K562 (cell line): ENCODE measurements at regions not wholly inside any gene's neighbourhood (a gene's known extent, or its start where the extent isn't known, plus 50 kb on each side); places are given as distances from the start of the nearest gene placed in this dataset.

Experiments
- ATAC-seq: fragments of 200-7000 bp; cut with Tn5 transposase; 3 replicates; pipeline ENCODE4 v1.9.1; 2020; ENCODE audit warnings: moderate library complexity
- BruUV-seq: library from RNA; stranded (reverse); fragments of 400-500 nt; replicated peaks from 2 replicates; lab custom pipeline; 2021; lab: Mats Ljungman, UMichigan
- CTCF ChIA-PET: fragments of 300-600 bp; formaldehyde crosslinking; extraction: SDS; loops from one replicate; lab custom pipeline; 2021; ENCODE audit warnings: low intra/inter-chr PET ratio; lab: Yijun Ruan, JAX
- POLR2A ChIA-PET: fragments of 300-600, 350-650 bp; sonication (Branson Sonifier 250); formaldehyde crosslinking; extraction: SDS; loops from one replicate; lab custom pipeline; 2021; ENCODE audit warnings: antibody characterized with exemption, inconsistent platforms; lab: Yijun Ruan, JAX
- DNase-seq, 4 experiments: peaks; one replicate each; pipeline versions ENCODE4 v3.0.0 to v3.0.0-alpha.2; 2011 to 2018; ENCODE audit warnings: low spot score in 3 of 4, mixed read lengths in 3 of 4; ENCODE audit errors: extremely low read depth in 1 of 4
- FAIRE-seq: peaks from 2 replicates; lab custom pipeline; 2011; peaks lifted over from hg19 to GRCh38; lab: Jason Lieb, UNC
- H2AFZ ChIP-seq: 2 replicates; pipeline ENCODE4 v1.6.0; 2011; ENCODE audit warnings: low read depth, low read length, control low read depth, inconsistent platforms
- H3K27ac ChIP-seq: fragments of 200-600 bp; 3 replicates; pipeline ENCODE4 v1.8.0; 2011; ENCODE audit warnings: low read depth, mild to moderate bottlenecking, control low read depth, inconsistent platforms, low read length, moderate library complexity, mixed read lengths; ENCODE audit errors: extremely low read depth
- H3K27me3 ChIP-seq, 2 experiments: fragments of 300-600 bp in 1 of 2; 2 replicates in 1 of 2; 3 replicates in 1 of 2; pipeline versions ENCODE4 v1.6.0 to v1.8.0; 2011; ENCODE audit warnings: inconsistent platforms in 2 of 2, low read length in 2 of 2, mild to moderate bottlenecking in 1 of 2, mixed read lengths in 1 of 2, moderate library complexity in 1 of 2; ENCODE audit not compliant: control insufficient read depth in 2 of 2, insufficient read depth in 2 of 2
- H3K36me3 ChIP-seq: fragments of 300-600 bp; 3 replicates; pipeline ENCODE4 v1.8.0; 2011; ENCODE audit warnings: mild to moderate bottlenecking, low read length, inconsistent platforms; ENCODE audit not compliant: control insufficient read depth, insufficient read depth
- H3K4me1 ChIP-seq, 2 experiments: fragments of 200-600 bp in 1 of 2; replicated peaks in 1 of 2; 2 replicates in 1 of 2; 3 replicates in 1 of 2; pipeline versions ENCODE4 v1.5.1 to v1.8.0; 2011; ENCODE audit warnings: inconsistent platforms in 2 of 2, low read length in 2 of 2, mild to moderate bottlenecking in 1 of 2, mixed read lengths in 1 of 2, moderate library complexity in 1 of 2; ENCODE audit not compliant: control insufficient read depth in 2 of 2, insufficient read depth in 2 of 2
- H3K4me2 ChIP-seq: 2 replicates; pipeline ENCODE4 v1.6.1; 2011; ENCODE audit warnings: low read length, control low read depth, inconsistent platforms, mixed read lengths; ENCODE audit not compliant: insufficient read depth
- H3K4me3 ChIP-seq: fragments of 200-600 bp; sonication (generic), shearing (Covaris generic); 2 replicates; pipeline ENCODE4 v1.5.1; 2016; ENCODE audit warnings: control low read depth, inconsistent platforms
- H3K79me2 ChIP-seq: fragments of 200-600 bp; 3 replicates; pipeline ENCODE4 v1.8.0; 2011; ENCODE audit warnings: low read length, inconsistent platforms; ENCODE audit not compliant: control insufficient read depth, insufficient read depth
- H3K9ac ChIP-seq, 2 experiments: 2 replicates each; pipeline versions ENCODE4 v1.6.0 to v1.6.1; 2011; ENCODE audit warnings: low read depth in 2 of 2, low read length in 2 of 2, control low read depth in 1 of 2, inconsistent platforms in 1 of 2, mild to moderate bottlenecking in 1 of 2, mixed read lengths in 1 of 2; ENCODE audit not compliant: insufficient read depth in 1 of 2
- H3K9me1 ChIP-seq: one replicate; pipeline ENCODE4 v1.6.0; 2011; ENCODE audit warnings: inconsistent platforms, mild to moderate bottlenecking, low read length, moderate library complexity; ENCODE audit not compliant: control insufficient read depth, insufficient read depth
- H3K9me3 ChIP-seq: replicated peaks from 2 replicates; pipeline ENCODE4 v1.5.1; 2011; ENCODE audit warnings: low read depth, low read length, inconsistent platforms; ENCODE audit not compliant: control insufficient read depth, insufficient read depth
- H4K20me1 ChIP-seq: replicated peaks from 2 replicates; pipeline ENCODE4 v1.6.1; 2011; ENCODE audit warnings: low read length, inconsistent platforms, mixed read lengths; ENCODE audit not compliant: control insufficient read depth, insufficient read depth
- FOS ChIP-seq: IDR thresholded peaks from 3 replicates; pipeline ENCODE4 v1.6.1; 2011; ENCODE audit not compliant: insufficient read length; ENCODE audit errors: extremely low read depth
- FOXA3 ChIP-seq, 2 experiments: fragments of 450-650 bp in 1 of 2; sonication (generic) in 1 of 2; formaldehyde crosslinking; IDR thresholded peaks in 1 of 2; conservative IDR thresholded peaks in 1 of 2; 2 replicates each; pipeline versions ENCODE4 v1.4.0 to v1.8.0; 2020 to 2022; ENCODE audit warnings: mild to moderate bottlenecking in 2 of 2, missing genetic modification reagents in 1 of 2
- HDAC8 ChIP-seq: fragments of 450-650 bp; IDR thresholded peaks from 2 replicates; pipeline ENCODE4 v1.6.1; 2016; ENCODE audit warnings: mild to moderate bottlenecking, missing genetic modification characterization, moderate library complexity, missing compliant biosample characterization
- HIVEP1 ChIP-seq: fragments of 250-450 bp; sonication (Bioruptor Pico); IDR thresholded peaks from 2 replicates; pipeline ENCODE4 v1.4.0; 2020; ENCODE audit warnings: mild to moderate bottlenecking
- MAX ChIP-seq: sonication (generic); formaldehyde crosslinking; IDR thresholded peaks from 2 replicates; pipeline ENCODE4 v1.9.0; 2022; ENCODE audit warnings: mild to moderate bottlenecking, missing genetic modification reagents
- SMAD1 ChIP-seq: fragments of 150-350 bp; IDR thresholded peaks from 2 replicates; pipeline ENCODE4 v1.6.1; 2014; ENCODE audit warnings: low read length, low read depth; ENCODE audit not compliant: partially characterized antibody
- SMARCC2 ChIP-seq: fragments of 450-650 bp; IDR thresholded peaks from 2 replicates; pipeline ENCODE4 v1.6.1; 2017; ENCODE audit warnings: antibody characterized with exemption, moderate library complexity, mild to moderate bottlenecking, low read depth
- TAF15 ChIP-seq: fragments of 200-400 bp; formaldehyde crosslinking; IDR thresholded peaks from 2 replicates; pipeline ENCODE4 v1.6.1; 2017; ENCODE audit warnings: mild to moderate bottlenecking, low read depth, low read length, moderate library complexity
- TGIF2 ChIP-seq: sonication (generic); formaldehyde crosslinking; IDR thresholded peaks from 2 replicates; pipeline ENCODE4 v1.8.1; 2022; ENCODE audit warnings: mild to moderate bottlenecking, missing genetic modification reagents, moderate library complexity
- ZNF121 ChIP-seq: sonication (generic); formaldehyde crosslinking; conservative IDR thresholded peaks from 2 replicates; pipeline ENCODE4 v1.8.0; 2022; ENCODE audit warnings: missing genetic modification reagents
- ZNF75A ChIP-seq: fragments of 450-650 bp; formaldehyde crosslinking; IDR thresholded peaks from 2 replicates; pipeline ENCODE4 v1.4.0; 2020; ENCODE audit warnings: mild to moderate bottlenecking
- WGBS: fragments of 100-300 bp; shearing (Covaris generic); methylation state at CpG from one replicate; pipeline ENCODE4 v1.1.6; 2016; ENCODE audit warnings: low coverage, mixed read lengths; ENCODE audit not compliant: insufficient coverage; ENCODE audit errors: missing lambda C conversion rate; 5-methylcytosine and 5-hydroxymethylcytosine counted together
- in situ Hi-C: fragments of 300-500 bp; cut with MboI; formaldehyde crosslinking; loops from 4 replicates; pipeline ENCODE4 v1.15.0; 2018; ENCODE audit warnings: inconsistent platforms, mixed read lengths
- intact Hi-C: fragments of 100-400 bp; cut with micrococcal nuclease; formaldehyde crosslinking; loops from 2 replicates; pipeline ENCODE4 v1.14.2; 2022
- TF ChIP-seq, protein P1 (sequence below): sonication (generic); formaldehyde crosslinking; IDR thresholded peaks from 2 replicates; pipeline ENCODE4 v1.8.1; 2023; ENCODE audit warnings: missing genetic modification reagents, mild to moderate bottlenecking, borderline replicate concordance
- TF ChIP-seq, protein P2 (sequence below): fragments of 450-650 bp; IDR thresholded peaks from 2 replicates; pipeline ENCODE4 v1.7.1; 2018; ENCODE audit warnings: mild to moderate bottlenecking, low read depth; ENCODE audit not compliant: partially characterized antibody
- TF ChIP-seq, protein P3 (sequence below): fragments of 250-450 bp; sonication (Bioruptor Pico); IDR thresholded peaks from 2 replicates; pipeline ENCODE4 v1.5.0; 2022; ENCODE audit warnings: mild to moderate bottlenecking

GRCh38 chr20:55755861-55756260 is 249.5 kb downstream of the CBLN4 start:
- WGBS = 0% methylated on average over 3 of the region's 3 CpGs
- Histone ChIP-seq H3K27me3 (no peaks in the 10 kb centered on the region), H4K20me1 (no peaks in the 10 kb centered on the region), H3K27ac (no peak overlapping the region), H3K9me3 (no peaks in the 10 kb centered on the region), H3K9ac (no peak overlapping the region), H2AFZ (no peak overlapping the region), H3K9me1 (no peaks in the 10 kb centered on the region), H3K4me1 (no peaks in the 10 kb centered on the region), H3K4me2 (no peak overlapping the region), H3K4me3 (no peak overlapping the region), H3K79me2 (no peaks in the 10 kb centered on the region), H3K36me3 (no peaks in the 10 kb centered on the region)
- no peak for FAIRE-seq
- ATAC-seq = no peak
- ChIA-PET POLR2A (no interaction called here), CTCF (no interaction called here)
- in situ Hi-C loops = no loop called here
- intact Hi-C loops = no loop called here
- no peak for DNase-seq
- BruUV-seq = no TSS peak
- TF ChIP-seq, protein P1, sequence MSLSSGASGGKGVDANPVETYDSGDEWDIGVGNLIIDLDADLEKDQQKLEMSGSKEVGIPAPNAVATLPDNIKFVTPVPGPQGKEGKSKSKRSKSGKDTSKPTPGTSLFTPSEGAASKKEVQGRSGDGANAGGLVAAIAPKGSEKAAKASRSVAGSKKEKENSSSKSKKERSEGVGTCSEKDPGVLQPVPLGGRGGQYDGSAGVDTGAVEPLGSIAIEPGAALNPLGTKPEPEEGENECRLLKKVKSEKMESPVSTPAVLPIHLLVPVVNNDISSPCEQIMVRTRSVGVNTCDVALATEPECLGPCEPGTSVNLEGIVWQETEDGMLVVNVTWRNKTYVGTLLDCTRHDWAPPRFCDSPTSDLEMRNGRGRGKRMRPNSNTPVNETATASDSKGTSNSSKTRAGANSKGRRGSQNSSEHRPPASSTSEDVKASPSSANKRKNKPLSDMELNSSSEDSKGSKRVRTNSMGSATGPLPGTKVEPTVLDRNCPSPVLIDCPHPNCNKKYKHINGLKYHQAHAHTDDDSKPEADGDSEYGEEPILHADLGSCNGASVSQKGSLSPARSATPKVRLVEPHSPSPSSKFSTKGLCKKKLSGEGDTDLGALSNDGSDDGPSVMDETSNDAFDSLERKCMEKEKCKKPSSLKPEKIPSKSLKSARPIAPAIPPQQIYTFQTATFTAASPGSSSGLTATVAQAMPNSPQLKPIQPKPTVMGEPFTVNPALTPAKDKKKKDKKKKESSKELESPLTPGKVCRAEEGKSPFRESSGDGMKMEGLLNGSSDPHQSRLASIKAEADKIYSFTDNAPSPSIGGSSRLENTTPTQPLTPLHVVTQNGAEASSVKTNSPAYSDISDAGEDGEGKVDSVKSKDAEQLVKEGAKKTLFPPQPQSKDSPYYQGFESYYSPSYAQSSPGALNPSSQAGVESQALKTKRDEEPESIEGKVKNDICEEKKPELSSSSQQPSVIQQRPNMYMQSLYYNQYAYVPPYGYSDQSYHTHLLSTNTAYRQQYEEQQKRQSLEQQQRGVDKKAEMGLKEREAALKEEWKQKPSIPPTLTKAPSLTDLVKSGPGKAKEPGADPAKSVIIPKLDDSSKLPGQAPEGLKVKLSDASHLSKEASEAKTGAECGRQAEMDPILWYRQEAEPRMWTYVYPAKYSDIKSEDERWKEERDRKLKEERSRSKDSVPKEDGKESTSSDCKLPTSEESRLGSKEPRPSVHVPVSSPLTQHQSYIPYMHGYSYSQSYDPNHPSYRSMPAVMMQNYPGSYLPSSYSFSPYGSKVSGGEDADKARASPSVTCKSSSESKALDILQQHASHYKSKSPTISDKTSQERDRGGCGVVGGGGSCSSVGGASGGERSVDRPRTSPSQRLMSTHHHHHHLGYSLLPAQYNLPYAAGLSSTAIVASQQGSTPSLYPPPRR (CRISPR knock-in tag) = no peak
- TF ChIP-seq TAF15 = no peak
- TF ChIP-seq HDAC8 (tag) = no peak
- no peak for TF ChIP-seq ZNF121
- no peak for TF ChIP-seq ZNF75A
- TF ChIP-seq SMARCC2 = no peak
- no peak for TF ChIP-seq HIVEP1
- TF ChIP-seq SMAD1 = no peak
- TF ChIP-seq TGIF2 = no peak
- no peak for TF ChIP-seq FOXA3 (CRISPR knock-in tag; conservative IDR thresholded peaks at IDR 0.05 in 1 of 2, IDR thresholded peaks at IDR 0.05 in 1 of 2)
- TF ChIP-seq, protein P2, sequence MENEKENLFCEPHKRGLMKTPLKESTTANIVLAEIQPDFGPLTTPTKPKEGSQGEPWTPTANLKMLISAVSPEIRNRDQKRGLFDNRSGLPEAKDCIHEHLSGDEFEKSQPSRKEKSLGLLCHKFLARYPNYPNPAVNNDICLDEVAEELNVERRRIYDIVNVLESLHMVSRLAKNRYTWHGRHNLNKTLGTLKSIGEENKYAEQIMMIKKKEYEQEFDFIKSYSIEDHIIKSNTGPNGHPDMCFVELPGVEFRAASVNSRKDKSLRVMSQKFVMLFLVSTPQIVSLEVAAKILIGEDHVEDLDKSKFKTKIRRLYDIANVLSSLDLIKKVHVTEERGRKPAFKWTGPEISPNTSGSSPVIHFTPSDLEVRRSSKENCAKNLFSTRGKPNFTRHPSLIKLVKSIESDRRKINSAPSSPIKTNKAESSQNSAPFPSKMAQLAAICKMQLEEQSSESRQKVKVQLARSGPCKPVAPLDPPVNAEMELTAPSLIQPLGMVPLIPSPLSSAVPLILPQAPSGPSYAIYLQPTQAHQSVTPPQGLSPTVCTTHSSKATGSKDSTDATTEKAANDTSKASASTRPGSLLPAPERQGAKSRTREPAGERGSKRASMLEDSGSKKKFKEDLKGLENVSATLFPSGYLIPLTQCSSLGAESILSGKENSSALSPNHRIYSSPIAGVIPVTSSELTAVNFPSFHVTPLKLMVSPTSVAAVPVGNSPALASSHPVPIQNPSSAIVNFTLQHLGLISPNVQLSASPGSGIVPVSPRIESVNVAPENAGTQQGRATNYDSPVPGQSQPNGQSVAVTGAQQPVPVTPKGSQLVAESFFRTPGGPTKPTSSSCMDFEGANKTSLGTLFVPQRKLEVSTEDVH = no peak
- TF ChIP-seq, protein P3, sequence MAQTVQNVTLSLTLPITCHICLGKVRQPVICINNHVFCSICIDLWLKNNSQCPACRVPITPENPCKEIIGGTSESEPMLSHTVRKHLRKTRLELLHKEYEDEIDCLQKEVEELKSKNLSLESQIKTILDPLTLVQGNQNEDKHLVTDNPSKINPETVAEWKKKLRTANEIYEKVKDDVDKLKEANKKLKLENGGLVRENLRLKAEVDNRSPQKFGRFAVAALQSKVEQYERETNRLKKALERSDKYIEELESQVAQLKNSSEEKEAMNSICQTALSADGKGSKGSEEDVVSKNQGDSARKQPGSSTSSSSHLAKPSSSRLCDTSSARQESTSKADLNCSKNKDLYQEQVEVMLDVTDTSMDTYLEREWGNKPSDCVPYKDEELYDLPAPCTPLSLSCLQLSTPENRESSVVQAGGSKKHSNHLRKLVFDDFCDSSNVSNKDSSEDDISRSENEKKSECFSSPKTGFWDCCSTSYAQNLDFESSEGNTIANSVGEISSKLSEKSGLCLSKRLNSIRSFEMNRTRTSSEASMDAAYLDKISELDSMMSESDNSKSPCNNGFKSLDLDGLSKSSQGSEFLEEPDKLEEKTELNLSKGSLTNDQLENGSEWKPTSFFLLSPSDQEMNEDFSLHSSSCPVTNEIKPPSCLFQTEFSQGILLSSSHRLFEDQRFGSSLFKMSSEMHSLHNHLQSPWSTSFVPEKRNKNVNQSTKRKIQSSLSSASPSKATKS (CRISPR knock-in tag) = no peak
- TF ChIP-seq MAX (CRISPR knock-in tag) = no peak
- no peak for TF ChIP-seq FOS
